HepG2 (cell line): ENCODE measurements at regions not wholly inside any gene's neighbourhood (a gene's known extent, or its start where the extent isn't known, plus 50 kb on each side); places are given as distances from the start of the nearest gene placed in this dataset.

Source experiments
- CBFB ChIP-seq: sonication (generic); formaldehyde crosslinking; IDR thresholded peaks from 2 replicates; pipeline ENCODE4 v1.4.0; 2020; ENCODE audit warnings: missing genetic modification reagents
- FOXA3 ChIP-seq: IDR thresholded peaks from 2 replicates; pipeline ENCODE4 v1.6.1; 2016; ENCODE audit warnings: missing genetic modification reagents, missing compliant biosample characterization
- GATAD1 ChIP-seq: IDR thresholded peaks from 2 replicates; pipeline ENCODE4 v1.6.1; 2016; ENCODE audit warnings: missing genetic modification reagents, missing compliant biosample characterization
- GLI4 ChIP-seq: sonication (generic); formaldehyde crosslinking; IDR thresholded peaks from 2 replicates; pipeline ENCODE4 v1.5.1; 2020; ENCODE audit warnings: missing genetic modification reagents, mild to moderate bottlenecking, moderate library complexity, borderline replicate concordance
- GMEB2 ChIP-seq: IDR thresholded peaks from 2 replicates; pipeline ENCODE4 v1.6.1; 2016; ENCODE audit warnings: missing biosample characterization, missing genetic modification reagents, low read depth
- HIVEP1 ChIP-seq: sonication (generic); formaldehyde crosslinking; IDR thresholded peaks from 2 replicates; pipeline ENCODE4 v1.4.0; 2020; ENCODE audit warnings: mild to moderate bottlenecking, missing genetic modification reagents
- NR0B2 ChIP-seq: sonication (generic); formaldehyde crosslinking; IDR thresholded peaks from 2 replicates; pipeline ENCODE4 v1.4.0; 2020; ENCODE audit warnings: mild to moderate bottlenecking, missing genetic modification reagents
- PATZ1 ChIP-seq: sonication (generic); formaldehyde crosslinking; IDR thresholded peaks from 2 replicates; pipeline ENCODE4 v1.4.0; 2020; ENCODE audit warnings: missing genetic modification reagents
- RARG ChIP-seq: sonication (generic); formaldehyde crosslinking; IDR thresholded peaks from 2 replicates; pipeline ENCODE4 v1.4.0; 2020; ENCODE audit warnings: low read depth, mild to moderate bottlenecking, missing genetic modification reagents
- RXRB ChIP-seq: IDR thresholded peaks from 2 replicates; pipeline ENCODE4 v1.6.1; 2016; ENCODE audit warnings: borderline replicate concordance, missing genetic modification reagents, missing compliant biosample characterization
- TBL1XR1 ChIP-seq: fragments of 150-350 bp; IDR thresholded peaks from 2 replicates; pipeline ENCODE4 v1.6.1; 2014; ENCODE audit warnings: borderline replicate concordance, low read length; ENCODE audit not compliant: partially characterized antibody
- ZNF121 ChIP-seq: sonication (generic); formaldehyde crosslinking; IDR thresholded peaks from 2 replicates; pipeline ENCODE4 v1.5.0; 2020; ENCODE audit warnings: mild to moderate bottlenecking, missing genetic modification reagents
- ZNF138 ChIP-seq: sonication (generic); formaldehyde crosslinking; IDR thresholded peaks from 2 replicates; pipeline ENCODE4 v1.5.0; 2020; ENCODE audit warnings: mild to moderate bottlenecking, low read depth, missing genetic modification reagents
- ZNF317 ChIP-seq: sonication (generic); formaldehyde crosslinking; IDR thresholded peaks from 2 replicates; pipeline ENCODE4 v1.5.0; 2020; ENCODE audit warnings: mild to moderate bottlenecking, missing genetic modification reagents
- ZNF687 ChIP-seq: sonication (generic); formaldehyde crosslinking; IDR thresholded peaks from 2 replicates; pipeline ENCODE4 v1.5.1; 2020; ENCODE audit warnings: mild to moderate bottlenecking, missing genetic modification reagents, moderate library complexity
- ZNF781 ChIP-seq: sonication (generic); formaldehyde crosslinking; IDR thresholded peaks from 2 replicates; pipeline ENCODE4 v1.5.1; 2020; ENCODE audit warnings: borderline replicate concordance, mild to moderate bottlenecking, missing genetic modification reagents; ENCODE audit errors: not compliant biosample characterization
- TF ChIP-seq, protein P1 (sequence below): sonication (generic); formaldehyde crosslinking; IDR thresholded peaks from 2 replicates; pipeline ENCODE4 v1.8.0; 2022; ENCODE audit warnings: mild to moderate bottlenecking, missing genetic modification reagents; ENCODE audit not compliant: insufficient replicate concordance
- TF ChIP-seq, protein P2 (sequence below): IDR thresholded peaks from 2 replicates; pipeline ENCODE4 v1.6.1; 2016; ENCODE audit warnings: low read depth, borderline replicate concordance

- 0 out of 2 replicates have a peak, but pooled peaks have one; percentile 45 for TF ChIP-seq ZNF317 (CRISPR knock-in tag)
- TF ChIP-seq HIVEP1 (CRISPR knock-in tag): 0 out of 2 replicates have a peak, but pooled peaks have one; percentile 25
- no peak for TF ChIP-seq NR0B2 (CRISPR knock-in tag)
- TF ChIP-seq, protein P1, sequence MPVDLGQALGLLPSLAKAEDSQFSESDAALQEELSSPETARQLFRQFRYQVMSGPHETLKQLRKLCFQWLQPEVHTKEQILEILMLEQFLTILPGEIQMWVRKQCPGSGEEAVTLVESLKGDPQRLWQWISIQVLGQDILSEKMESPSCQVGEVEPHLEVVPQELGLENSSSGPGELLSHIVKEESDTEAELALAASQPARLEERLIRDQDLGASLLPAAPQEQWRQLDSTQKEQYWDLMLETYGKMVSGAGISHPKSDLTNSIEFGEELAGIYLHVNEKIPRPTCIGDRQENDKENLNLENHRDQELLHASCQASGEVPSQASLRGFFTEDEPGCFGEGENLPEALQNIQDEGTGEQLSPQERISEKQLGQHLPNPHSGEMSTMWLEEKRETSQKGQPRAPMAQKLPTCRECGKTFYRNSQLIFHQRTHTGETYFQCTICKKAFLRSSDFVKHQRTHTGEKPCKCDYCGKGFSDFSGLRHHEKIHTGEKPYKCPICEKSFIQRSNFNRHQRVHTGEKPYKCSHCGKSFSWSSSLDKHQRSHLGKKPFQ: no peak
- no peak for TF ChIP-seq GLI4
- TF ChIP-seq PATZ1 (CRISPR knock-in tag): no peak
- TF ChIP-seq RXRB (CRISPR knock-in tag): no peak
- TF ChIP-seq TBL1XR1: no peak
- no peak for TF ChIP-seq CBFB (CRISPR knock-in tag)
- TF ChIP-seq ZNF687: peak; percentile 85
- TF ChIP-seq GATAD1 (CRISPR knock-in tag): peak; percentile 23; the same call in 1 of the 2 replicates
- no peak for TF ChIP-seq ZNF138 (CRISPR knock-in tag)
- no peak for TF ChIP-seq GMEB2
- no peak for TF ChIP-seq ZNF121 (CRISPR knock-in tag)
- no peak for TF ChIP-seq ZNF781 (CRISPR knock-in tag)
- TF ChIP-seq FOXA3: peak; percentile 22; the same call in 1 of the 2 replicates
- TF ChIP-seq, protein P2, sequence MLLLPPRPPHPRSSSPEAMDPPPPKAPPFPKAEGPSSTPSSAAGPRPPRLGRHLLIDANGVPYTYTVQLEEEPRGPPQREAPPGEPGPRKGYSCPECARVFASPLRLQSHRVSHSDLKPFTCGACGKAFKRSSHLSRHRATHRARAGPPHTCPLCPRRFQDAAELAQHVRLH: no peak
- TF ChIP-seq RARG (CRISPR knock-in tag): no peak
Observed at GRCh38 chr2:234702731-234703225, 205.9 kb upstream of the ARL4C start (continued).
